ENCODE measurements at regions not wholly inside any gene's neighbourhood (a gene's known extent, or its start where the extent isn't known, plus 50 kb on each side); places are given as distances from the start of the nearest gene placed in this dataset.

- no peak for TF ChIP-seq CTCF (IDR thresholded peaks at IDR 0.05; ENCODE audit: low read depth, low read length, missing control alignments)
- DNase-seq (ENCODE audit: low read depth): no peak
- no peak overlapping the region for H3K4me3 ChIP-seq (ENCODE audit: low read depth, low read length)
Measured at GRCh38 chr2:207236156-207236935, 70.6 kb upstream of the KLF7 start.

DNA sequence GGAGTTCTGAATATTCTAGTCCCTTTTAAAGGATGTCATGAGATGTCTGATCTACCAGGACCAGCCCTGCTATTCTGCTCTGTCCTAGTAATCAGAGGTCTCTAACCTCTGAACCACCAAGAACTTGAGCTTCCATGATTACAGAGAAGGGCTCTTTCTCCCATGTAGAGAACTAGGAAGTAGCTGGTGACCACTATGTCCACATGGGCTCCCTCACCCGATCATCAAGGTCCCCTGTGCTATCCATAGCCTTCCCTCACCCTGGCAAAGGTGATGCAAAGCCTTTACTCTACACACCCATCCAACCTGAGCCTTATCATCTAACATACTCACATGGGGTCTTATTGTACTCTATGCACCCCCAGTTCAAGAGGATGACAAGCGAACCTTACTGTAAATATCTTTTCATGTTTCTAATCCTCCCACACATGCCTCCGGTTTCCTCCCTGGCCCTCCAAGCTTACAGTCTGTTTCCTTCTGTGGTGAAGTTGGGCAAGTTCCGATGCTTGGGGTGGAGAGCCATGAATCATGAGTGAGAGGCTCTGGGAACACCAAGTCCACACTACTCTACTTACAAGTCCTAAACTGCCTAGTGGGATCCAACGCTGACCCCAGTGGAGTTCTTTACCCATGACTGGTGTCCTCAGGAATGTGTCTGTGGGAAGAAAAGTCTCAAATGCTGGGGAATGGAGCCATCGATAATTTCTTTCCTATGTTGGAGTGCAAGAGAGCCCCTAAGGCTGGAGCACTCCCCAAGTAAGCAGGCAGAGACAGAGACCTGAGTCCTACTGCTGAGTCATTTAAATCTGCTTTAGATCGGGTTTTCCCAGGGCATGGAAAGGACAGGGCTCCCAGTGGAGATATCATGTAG lies 73.3 kb upstream of the KLF7 start:
- no peak for DNase-seq (ENCODE audit: low read depth)
- no peak overlapping the region for H3K4me3 ChIP-seq (ENCODE audit: low read depth, low read length)
- TF ChIP-seq CTCF (IDR thresholded peaks at IDR 0.05; ENCODE audit: low read depth, low read length, missing control alignments): no peak

DNA sequence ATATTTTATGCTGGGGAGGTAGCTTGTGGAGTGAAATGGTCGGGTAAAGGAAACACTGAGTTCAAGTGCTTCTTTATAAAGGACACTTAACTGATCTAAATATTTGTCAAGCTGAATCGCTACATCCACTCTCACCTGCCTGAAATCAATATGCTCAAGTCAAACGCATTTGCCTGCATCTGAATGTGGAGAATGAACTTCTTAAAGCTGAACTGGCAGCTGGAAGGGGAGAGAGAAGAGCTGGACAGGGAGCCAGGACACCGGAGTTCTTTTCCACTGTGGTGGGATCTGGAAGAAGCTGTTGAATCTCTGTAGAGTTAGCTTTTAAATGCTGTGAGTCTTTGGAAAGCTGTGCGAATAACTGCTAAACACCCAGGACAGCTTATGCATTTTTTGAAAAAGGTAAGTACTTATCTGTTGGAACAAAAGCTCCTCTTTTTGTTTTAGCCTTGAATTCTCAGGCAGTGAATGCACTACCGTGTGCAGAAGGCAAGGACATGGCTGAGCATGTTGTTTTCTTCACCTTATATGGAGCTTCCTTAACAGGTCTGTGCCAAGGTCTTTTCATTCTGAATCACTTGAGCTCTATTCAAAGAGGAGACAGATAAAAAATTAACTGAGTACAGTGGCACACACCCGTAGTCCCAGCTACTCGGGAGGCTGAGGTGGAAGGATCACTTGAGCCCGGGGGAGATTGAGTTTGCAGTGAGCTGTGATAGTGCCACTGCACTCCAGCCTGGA lies 74.2 kb upstream of the KLF7 start:
- no peak for DNase-seq (ENCODE audit: low read depth)
- H3K4me3 ChIP-seq (ENCODE audit: low read depth, low read length): no peak overlapping the region
- TF ChIP-seq CTCF (IDR thresholded peaks at IDR 0.05; ENCODE audit: low read depth, low read length, missing control alignments): no peak

- no peak for DNase-seq (ENCODE audit: low read depth)
- no peak overlapping the region for H3K4me3 ChIP-seq (ENCODE audit: low read depth, low read length)
- TF ChIP-seq CTCF (IDR thresholded peaks at IDR 0.05; ENCODE audit: low read depth, low read length, missing control alignments): no peak
Measured at GRCh38 chr2:207240649-207241048, 74.9 kb upstream of the KLF7 start.

DNA sequence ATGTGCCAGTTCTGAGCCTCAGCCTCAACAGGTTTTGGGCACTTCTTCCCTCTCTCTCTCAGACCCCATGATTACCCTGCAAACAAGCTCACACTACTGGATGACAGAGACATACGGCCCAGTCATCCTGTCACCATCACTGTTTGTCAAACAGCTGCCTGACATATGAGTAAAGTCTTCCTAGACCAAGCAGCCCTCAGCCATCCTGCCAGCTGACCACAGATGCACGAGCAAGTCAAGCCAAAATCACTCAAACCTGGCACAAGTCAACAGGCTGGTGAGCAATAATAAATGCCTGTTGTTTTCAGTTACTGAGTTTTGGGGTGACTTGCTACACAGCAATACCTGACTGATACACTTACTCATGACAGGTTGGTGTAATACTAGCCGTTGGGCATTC lies 75.5 kb upstream of the KLF7 start:
- TF ChIP-seq CTCF (IDR thresholded peaks at IDR 0.05; ENCODE audit: low read depth, low read length, missing control alignments): no peak
- no peak overlapping the region for H3K4me3 ChIP-seq (ENCODE audit: low read depth, low read length)
- no peak for DNase-seq (ENCODE audit: low read depth)

GRCh38 chr2:207243601-207244000 lies 77.9 kb upstream of the KLF7 start:
- no peak for DNase-seq (ENCODE audit: low read depth)
- H3K4me3 ChIP-seq (ENCODE audit: low read depth, low read length): no peak overlapping the region
- no peak for TF ChIP-seq CTCF (IDR thresholded peaks at IDR 0.05; ENCODE audit: low read depth, low read length, missing control alignments)

Data from GM12864 (cell line).